H9 (cell line): ENCODE measurements at regions not wholly inside any gene's neighbourhood (a gene's known extent, or its start where the extent isn't known, plus 50 kb on each side); places are given as distances from the start of the nearest gene placed in this dataset.

Source experiments
- DNase-seq: peaks from one replicate; pipeline ENCODE4 v3.0.0-alpha.2; 2017
- H2AFZ ChIP-seq: one replicate; pipeline ENCODE4 v1.6.1; 2013; ENCODE audit warnings: mild to moderate bottlenecking, low read length, control low read depth, moderate library complexity
- H2AK5ac ChIP-seq: 2 replicates; pipeline ENCODE4 v1.6.1; 2013; ENCODE audit warnings: low read length, control low read depth, mixed read lengths; ENCODE audit not compliant: insufficient read length
- H2BK120ac ChIP-seq: one replicate; pipeline ENCODE4 v1.6.1; 2013; ENCODE audit warnings: low read depth, mild to moderate bottlenecking, low read length, control low read depth, inconsistent platforms; ENCODE audit not compliant: poor library complexity, severe bottlenecking
- H2BK12ac ChIP-seq: 2 replicates; pipeline ENCODE4 v1.6.1; 2013; ENCODE audit warnings: low read length, control low read depth, mixed read lengths, low read depth; ENCODE audit not compliant: insufficient read length
- H2BK15ac ChIP-seq: 2 replicates; pipeline ENCODE4 v1.6.1; 2013; ENCODE audit warnings: low read depth, low read length, control low read depth
- H2BK20ac ChIP-seq: one replicate; pipeline ENCODE4 v1.6.1; 2013; ENCODE audit warnings: low read depth, mild to moderate bottlenecking, low read length, control low read depth, inconsistent platforms; ENCODE audit not compliant: poor library complexity, severe bottlenecking
- H2BK5ac ChIP-seq: 2 replicates; pipeline ENCODE4 v1.6.1; 2013; ENCODE audit warnings: low read length, control low read depth, mixed read lengths; ENCODE audit not compliant: insufficient read length
- H3K14ac ChIP-seq: 2 replicates; pipeline ENCODE4 v1.6.1; 2013; ENCODE audit warnings: low read length, control low read depth; ENCODE audit not compliant: insufficient read depth
- H3K18ac ChIP-seq: 2 replicates; pipeline ENCODE4 v1.6.1; 2013; ENCODE audit warnings: low read depth, mild to moderate bottlenecking, mixed read lengths, low read length, control low read depth; ENCODE audit not compliant: insufficient read length
- H3K23ac ChIP-seq: 2 replicates; pipeline ENCODE4 v1.6.1; 2013; ENCODE audit warnings: low read length, control low read depth, mixed read lengths, low read depth; ENCODE audit not compliant: insufficient read length
- H3K23me2 ChIP-seq: 2 replicates; pipeline ENCODE4 v1.6.1; 2013; ENCODE audit warnings: low read depth, mild to moderate bottlenecking, mixed read lengths, low read length, control low read depth; ENCODE audit not compliant: insufficient read length, poor library complexity, severe bottlenecking
- H3K27ac ChIP-seq: 2 replicates; pipeline ENCODE4 v1.5.1; 2013; ENCODE audit warnings: low read length, control low read depth, mixed read lengths, low read depth; ENCODE audit not compliant: insufficient read length
- H3K27me3 ChIP-seq: 2 replicates; pipeline ENCODE4 v1.6.1; 2013; ENCODE audit warnings: low read length, control low read depth, inconsistent platforms; ENCODE audit not compliant: insufficient read depth
- H3K4ac ChIP-seq: 2 replicates; pipeline ENCODE4 v1.6.1; 2013; ENCODE audit warnings: low read depth, mild to moderate bottlenecking, control low read depth, inconsistent platforms, low read length, moderate library complexity
- H3K4me1 ChIP-seq: 2 replicates; pipeline ENCODE4 v1.6.1; 2013; ENCODE audit warnings: low read length, control low read depth, inconsistent platforms; ENCODE audit not compliant: insufficient read depth
- H3K4me2 ChIP-seq: 2 replicates; pipeline ENCODE4 v1.6.1; 2013; ENCODE audit warnings: low read length, control low read depth, mixed read lengths; ENCODE audit not compliant: insufficient read length, insufficient read depth
- H3K56ac ChIP-seq: 2 replicates; pipeline ENCODE4 v1.6.1; 2013; ENCODE audit warnings: low read depth, mild to moderate bottlenecking, mixed read lengths, low read length, control low read depth; ENCODE audit not compliant: insufficient read length
- H3K79me1 ChIP-seq: 2 replicates; pipeline ENCODE4 v1.6.1; 2013; ENCODE audit warnings: low read depth, mild to moderate bottlenecking, moderate library complexity, low read length, control low read depth, inconsistent platforms; ENCODE audit not compliant: insufficient read depth, poor library complexity, severe bottlenecking
- H3K79me2 ChIP-seq: 2 replicates; pipeline ENCODE4 v1.6.1; 2013; ENCODE audit warnings: low read length, control low read depth, inconsistent platforms; ENCODE audit not compliant: insufficient read depth
- H3K9ac ChIP-seq: 2 replicates; pipeline ENCODE4 v1.6.1; 2013; ENCODE audit warnings: low read length, control low read depth, mixed read lengths; ENCODE audit not compliant: insufficient read length; ENCODE audit errors: extremely low read depth
- H3K9me3 ChIP-seq: one replicate; pipeline ENCODE4 v1.6.1; 2013; ENCODE audit warnings: low read depth, low read length, inconsistent platforms; ENCODE audit not compliant: control insufficient read depth
- H3T11ph ChIP-seq: one replicate; pipeline ENCODE4 v1.6.1; 2013; ENCODE audit warnings: mild to moderate bottlenecking, low read length, control low read depth, inconsistent platforms
- H4K20me1 ChIP-seq: one replicate; pipeline ENCODE4 v1.6.1; 2013; ENCODE audit not compliant: control insufficient read depth, insufficient read length, insufficient read depth
- H4K5ac ChIP-seq: 2 replicates; pipeline ENCODE4 v1.6.1; 2013; ENCODE audit warnings: low read depth, mild to moderate bottlenecking, mixed read lengths, low read length, control low read depth; ENCODE audit not compliant: insufficient read length
- H4K8ac ChIP-seq: replicated peaks from 2 replicates; pipeline ENCODE4 v1.6.1; 2013; ENCODE audit warnings: low read length, control low read depth, mixed read lengths, low read depth; ENCODE audit not compliant: insufficient read length
- H4K91ac ChIP-seq: 2 replicates; pipeline ENCODE4 v1.6.1; 2013; ENCODE audit warnings: low read depth, mild to moderate bottlenecking, moderate library complexity, mixed read lengths, low read length, control low read depth; ENCODE audit not compliant: insufficient read length
- H3K27ac Mint-ChIP-seq, 3 experiments: 2 replicates in 2 of 3; 3 replicates in 1 of 3; pipeline ENCODE4 v1.8.0; 2020 to 2021; ENCODE audit warnings: mixed read lengths in 3 of 3, mild to moderate bottlenecking in 1 of 3, moderate library complexity in 1 of 3
- H3K27me3 Mint-ChIP-seq: 2 replicates; pipeline ENCODE4 v1.8.0; 2021; ENCODE audit warnings: low read depth, mild to moderate bottlenecking, moderate library complexity, mixed read lengths
- H3K36me3 Mint-ChIP-seq, 3 experiments: 2 replicates in 2 of 3; 3 replicates in 1 of 3; pipeline ENCODE4 v1.8.0; 2020 to 2021; ENCODE audit warnings: low read depth in 3 of 3, mixed read lengths in 3 of 3; ENCODE audit not compliant: insufficient read depth in 1 of 3
- H3K4me1 Mint-ChIP-seq, 2 experiments: 2 replicates each; pipeline ENCODE4 v1.8.0; 2020; ENCODE audit warnings: mixed read lengths in 2 of 2
- H3K4me3 Mint-ChIP-seq, 2 experiments: 2 replicates in 1 of 2; 3 replicates in 1 of 2; pipeline ENCODE4 v1.8.0; 2020 to 2021; ENCODE audit warnings: mild to moderate bottlenecking in 2 of 2, mixed read lengths in 2 of 2, moderate library complexity in 1 of 2
- H3K9me3 Mint-ChIP-seq, 2 experiments: 2 replicates in 1 of 2; 3 replicates in 1 of 2; pipeline ENCODE4 v1.8.0; 2020; ENCODE audit warnings: mild to moderate bottlenecking in 2 of 2, mixed read lengths in 2 of 2, moderate library complexity in 1 of 2
- WGBS: extraction: QIAGEN DNeasy Blood & Tissue Kit; methylation state at CpG from one replicate; pipeline ENCODE4 v1.1.7; 2013; ENCODE audit warnings: missing lambda C conversion rate, low lambda C conversion rate, mixed read lengths; ENCODE audit not compliant: insufficient read length; ENCODE audit errors: extremely low coverage; 5-methylcytosine and 5-hydroxymethylcytosine counted together
- TF ChIP-seq, protein P1 (sequence below): fragments of 200-600 bp; sonication (generic); conservative IDR thresholded peaks from 3 replicates; pipeline ENCODE4 v1.8.0; 2021; ENCODE audit warnings: antibody characterized with exemption, mild to moderate bottlenecking

DNA sequence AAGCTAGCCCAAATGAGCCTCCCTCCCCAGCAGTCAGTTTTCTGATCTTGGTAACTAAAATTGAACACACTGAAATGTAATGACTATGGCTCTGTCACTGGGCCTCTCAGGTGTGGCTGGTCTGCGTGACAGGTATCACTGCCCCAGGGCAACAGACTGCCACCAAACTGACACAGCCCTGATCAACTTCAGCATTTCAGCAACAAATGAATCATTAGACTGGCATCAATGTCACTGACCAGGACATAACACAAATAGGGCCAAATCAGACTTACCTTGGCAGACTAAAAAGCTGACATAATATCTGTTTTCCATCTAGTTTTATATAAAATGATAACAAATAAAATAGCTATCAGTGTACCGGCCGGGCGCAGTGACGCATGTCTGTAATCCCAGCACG is 290.8 kb upstream of the CHAC2 start:
- H3K9ac ChIP-seq: no peak overlapping the region
- H2BK5ac ChIP-seq: no peak overlapping the region
- Mint-ChIP-seq H3K27me3 (no peaks in the 10 kb centered on the region), H3K4me3 (no peak overlapping the region), H3K36me3 (no peaks in the 10 kb centered on the region), H3K27ac (no peak overlapping the region), H3K9me3 (0 out of 5 replicates have a peak, but pooled peaks cover 0 to 2% of the 10 kb centered on the region in 2 experiments), H3K4me1 (no peaks in the 10 kb centered on the region; a peak in 1 of 4 replicates)
- H4K5ac ChIP-seq: no peak overlapping the region
- no peak overlapping the region for H3K23ac ChIP-seq
- no peaks in the 10 kb centered on the region for H3K79me2 ChIP-seq
- H3K56ac ChIP-seq: no peak overlapping the region
- no peak overlapping the region for H2AFZ ChIP-seq
- no peak overlapping the region for H2AK5ac ChIP-seq
- no peak overlapping the region for H3K14ac ChIP-seq
- H3K27ac ChIP-seq: no peak overlapping the region
- H2BK12ac ChIP-seq: no peak overlapping the region
- H3K79me1 ChIP-seq: no peaks in the 10 kb centered on the region
- H2BK15ac ChIP-seq: no peak overlapping the region
- DNase-seq: no peak
- no CpG with 5 or more reads among the region's 6 CpGs for WGBS
- H4K20me1 ChIP-seq: no peaks in the 10 kb centered on the region
- no peak overlapping the region for H4K8ac ChIP-seq
- TF ChIP-seq, protein P1, sequence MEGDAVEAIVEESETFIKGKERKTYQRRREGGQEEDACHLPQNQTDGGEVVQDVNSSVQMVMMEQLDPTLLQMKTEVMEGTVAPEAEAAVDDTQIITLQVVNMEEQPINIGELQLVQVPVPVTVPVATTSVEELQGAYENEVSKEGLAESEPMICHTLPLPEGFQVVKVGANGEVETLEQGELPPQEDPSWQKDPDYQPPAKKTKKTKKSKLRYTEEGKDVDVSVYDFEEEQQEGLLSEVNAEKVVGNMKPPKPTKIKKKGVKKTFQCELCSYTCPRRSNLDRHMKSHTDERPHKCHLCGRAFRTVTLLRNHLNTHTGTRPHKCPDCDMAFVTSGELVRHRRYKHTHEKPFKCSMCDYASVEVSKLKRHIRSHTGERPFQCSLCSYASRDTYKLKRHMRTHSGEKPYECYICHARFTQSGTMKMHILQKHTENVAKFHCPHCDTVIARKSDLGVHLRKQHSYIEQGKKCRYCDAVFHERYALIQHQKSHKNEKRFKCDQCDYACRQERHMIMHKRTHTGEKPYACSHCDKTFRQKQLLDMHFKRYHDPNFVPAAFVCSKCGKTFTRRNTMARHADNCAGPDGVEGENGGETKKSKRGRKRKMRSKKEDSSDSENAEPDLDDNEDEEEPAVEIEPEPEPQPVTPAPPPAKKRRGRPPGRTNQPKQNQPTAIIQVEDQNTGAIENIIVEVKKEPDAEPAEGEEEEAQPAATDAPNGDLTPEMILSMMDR: no peak
- H3K4me1 ChIP-seq: no peaks in the 10 kb centered on the region
- no peak overlapping the region for H3K4ac ChIP-seq
- H3K27me3 ChIP-seq: no peaks in the 10 kb centered on the region
- H3K18ac ChIP-seq: no peak overlapping the region
- H2BK20ac ChIP-seq: no peak overlapping the region
- H2BK120ac ChIP-seq: no peak overlapping the region
- no peak overlapping the region for H3K4me2 ChIP-seq
- H4K91ac ChIP-seq: no peak overlapping the region
- no peak overlapping the region for H3T11ph ChIP-seq
- no peaks in the 10 kb centered on the region for H3K9me3 ChIP-seq
- H3K23me2 ChIP-seq: no peaks in the 10 kb centered on the region
